ENCODE measurements at regions not wholly inside any gene's neighbourhood (a gene's known extent, or its start where the extent isn't known, plus 50 kb on each side); places are given as distances from the start of the nearest gene placed in this dataset.

- H3F3A ChIP-seq (replicated peaks; ENCODE audit: low read depth): no peaks in the 10 kb centered on the region
- peaks cover 10% of the 10 kb centered on the region for H3K36me3 ChIP-seq (ENCODE audit: insufficient read depth)
- TF ChIP-seq, protein P1, sequence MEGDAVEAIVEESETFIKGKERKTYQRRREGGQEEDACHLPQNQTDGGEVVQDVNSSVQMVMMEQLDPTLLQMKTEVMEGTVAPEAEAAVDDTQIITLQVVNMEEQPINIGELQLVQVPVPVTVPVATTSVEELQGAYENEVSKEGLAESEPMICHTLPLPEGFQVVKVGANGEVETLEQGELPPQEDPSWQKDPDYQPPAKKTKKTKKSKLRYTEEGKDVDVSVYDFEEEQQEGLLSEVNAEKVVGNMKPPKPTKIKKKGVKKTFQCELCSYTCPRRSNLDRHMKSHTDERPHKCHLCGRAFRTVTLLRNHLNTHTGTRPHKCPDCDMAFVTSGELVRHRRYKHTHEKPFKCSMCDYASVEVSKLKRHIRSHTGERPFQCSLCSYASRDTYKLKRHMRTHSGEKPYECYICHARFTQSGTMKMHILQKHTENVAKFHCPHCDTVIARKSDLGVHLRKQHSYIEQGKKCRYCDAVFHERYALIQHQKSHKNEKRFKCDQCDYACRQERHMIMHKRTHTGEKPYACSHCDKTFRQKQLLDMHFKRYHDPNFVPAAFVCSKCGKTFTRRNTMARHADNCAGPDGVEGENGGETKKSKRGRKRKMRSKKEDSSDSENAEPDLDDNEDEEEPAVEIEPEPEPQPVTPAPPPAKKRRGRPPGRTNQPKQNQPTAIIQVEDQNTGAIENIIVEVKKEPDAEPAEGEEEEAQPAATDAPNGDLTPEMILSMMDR (conservative IDR thresholded peaks at IDR 0.05; ENCODE audit: low read depth in 2 of 2): no peak
- TF ChIP-seq JUNB (IDR thresholded peaks at IDR 0.05; ENCODE audit: unreplicated experiment) (no peak), CREB1 (CRISPR knock-in tag; IDR thresholded peaks at IDR 0.05; ENCODE audit: low read depth) (no peak), EZH2 (IDR thresholded peaks at IDR 0.05; ENCODE audit: low read depth, unreplicated experiment) (no peak), ZNF331 (CRISPR knock-in tag; IDR thresholded peaks at IDR 0.05; ENCODE audit: low read depth) (no peak), STAT1 (IDR thresholded peaks at IDR 0.05; ENCODE audit: unreplicated experiment) (no peak), ZNF462 (CRISPR knock-in tag; IDR thresholded peaks at IDR 0.05) (no peak), ZNF114 (CRISPR knock-in tag; IDR thresholded peaks at IDR 0.05) (no peak), NANOG (IDR thresholded peaks at IDR 0.05; ENCODE audit: borderline replicate concordance) (no peak), POLR2AphosphoS5 (IDR thresholded peaks at IDR 0.05; ENCODE audit: low read depth) (no peak), EZH2phosphoT487 (IDR thresholded peaks at IDR 0.05; ENCODE audit: unreplicated experiment) (no peak)
- TF ChIP-seq, protein P2, sequence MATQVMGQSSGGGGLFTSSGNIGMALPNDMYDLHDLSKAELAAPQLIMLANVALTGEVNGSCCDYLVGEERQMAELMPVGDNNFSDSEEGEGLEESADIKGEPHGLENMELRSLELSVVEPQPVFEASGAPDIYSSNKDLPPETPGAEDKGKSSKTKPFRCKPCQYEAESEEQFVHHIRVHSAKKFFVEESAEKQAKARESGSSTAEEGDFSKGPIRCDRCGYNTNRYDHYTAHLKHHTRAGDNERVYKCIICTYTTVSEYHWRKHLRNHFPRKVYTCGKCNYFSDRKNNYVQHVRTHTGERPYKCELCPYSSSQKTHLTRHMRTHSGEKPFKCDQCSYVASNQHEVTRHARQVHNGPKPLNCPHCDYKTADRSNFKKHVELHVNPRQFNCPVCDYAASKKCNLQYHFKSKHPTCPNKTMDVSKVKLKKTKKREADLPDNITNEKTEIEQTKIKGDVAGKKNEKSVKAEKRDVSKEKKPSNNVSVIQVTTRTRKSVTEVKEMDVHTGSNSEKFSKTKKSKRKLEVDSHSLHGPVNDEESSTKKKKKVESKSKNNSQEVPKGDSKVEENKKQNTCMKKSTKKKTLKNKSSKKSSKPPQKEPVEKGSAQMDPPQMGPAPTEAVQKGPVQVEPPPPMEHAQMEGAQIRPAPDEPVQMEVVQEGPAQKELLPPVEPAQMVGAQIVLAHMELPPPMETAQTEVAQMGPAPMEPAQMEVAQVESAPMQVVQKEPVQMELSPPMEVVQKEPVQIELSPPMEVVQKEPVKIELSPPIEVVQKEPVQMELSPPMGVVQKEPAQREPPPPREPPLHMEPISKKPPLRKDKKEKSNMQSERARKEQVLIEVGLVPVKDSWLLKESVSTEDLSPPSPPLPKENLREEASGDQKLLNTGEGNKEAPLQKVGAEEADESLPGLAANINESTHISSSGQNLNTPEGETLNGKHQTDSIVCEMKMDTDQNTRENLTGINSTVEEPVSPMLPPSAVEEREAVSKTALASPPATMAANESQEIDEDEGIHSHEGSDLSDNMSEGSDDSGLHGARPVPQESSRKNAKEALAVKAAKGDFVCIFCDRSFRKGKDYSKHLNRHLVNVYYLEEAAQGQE (IDR thresholded peaks at IDR 0.05; ENCODE audit: unreplicated experiment): no peak
- TF ChIP-seq, protein P3, sequence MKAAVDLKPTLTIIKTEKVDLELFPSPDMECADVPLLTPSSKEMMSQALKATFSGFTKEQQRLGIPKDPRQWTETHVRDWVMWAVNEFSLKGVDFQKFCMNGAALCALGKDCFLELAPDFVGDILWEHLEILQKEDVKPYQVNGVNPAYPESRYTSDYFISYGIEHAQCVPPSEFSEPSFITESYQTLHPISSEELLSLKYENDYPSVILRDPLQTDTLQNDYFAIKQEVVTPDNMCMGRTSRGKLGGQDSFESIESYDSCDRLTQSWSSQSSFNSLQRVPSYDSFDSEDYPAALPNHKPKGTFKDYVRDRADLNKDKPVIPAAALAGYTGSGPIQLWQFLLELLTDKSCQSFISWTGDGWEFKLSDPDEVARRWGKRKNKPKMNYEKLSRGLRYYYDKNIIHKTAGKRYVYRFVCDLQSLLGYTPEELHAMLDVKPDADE (IDR thresholded peaks at IDR 0.05): no peak
- H3K4me1 Mint-ChIP-seq: no peaks in the 10 kb centered on the region
- no peaks in the 10 kb centered on the region for H3K4me1 ChIP-seq (ENCODE audit: insufficient read depth)
- no peak overlapping the region for H3K4me3 Mint-ChIP-seq
- no peaks in the 10 kb centered on the region for H3K27me3 ChIP-seq (ENCODE audit: insufficient read depth)
- no peak overlapping the region for H3K4me2 ChIP-seq
- H2AFZ ChIP-seq: no peak overlapping the region
- H3K4me3 ChIP-seq: no peak overlapping the region
- H3K9me3 Mint-ChIP-seq: peaks cover 25% of the 10 kb centered on the region
- H3K27me3 Mint-ChIP-seq (ENCODE audit: insufficient read depth, low read depth, poor library complexity): peaks cover 1% of the 10 kb centered on the region
- peaks cover 17% of the 10 kb centered on the region for H3K36me3 Mint-ChIP-seq (ENCODE audit: low read depth)
- ATAC-seq (no peak), DNase-seq (ENCODE audit: low spot score) (no peak)
- H3K27ac ChIP-seq (ENCODE audit: low read depth): no peak overlapping the region
- H3K79me2 ChIP-seq (replicated peaks; ENCODE audit: insufficient read depth): no peaks in the 10 kb centered on the region
- H3K9me2 ChIP-seq (ENCODE audit: insufficient read depth): no peaks in the 10 kb centered on the region
- H3K27ac Mint-ChIP-seq: no peak overlapping the region
- H4K20me1 ChIP-seq (replicated peaks; ENCODE audit: insufficient read depth): no peaks in the 10 kb centered on the region
Measured at GRCh38 chr2:52498077-52498750, 1269.4 kb upstream of the CHAC2 start.

Measured in GM23338 (cell line).